22Rv1 (cell line): ENCODE measurements at regions not wholly inside any gene's neighbourhood (a gene's known extent, or its start where the extent isn't known, plus 50 kb on each side); places are given as distances from the start of the nearest gene placed in this dataset.

Source experiments
- CTCF ChIP-seq: fragments of 450-650 bp; IDR thresholded peaks from 2 replicates; pipeline ENCODE4 v1.5.1; 2017; ENCODE audit warnings: mild to moderate bottlenecking
- ZFX ChIP-seq: fragments of 450-650 bp; IDR thresholded peaks from 2 replicates; pipeline ENCODE4 v1.6.1; 2017; ENCODE audit warnings: antibody characterized with exemption, borderline replicate concordance

GRCh38 chr3:63094642-63095408 is 183.3 kb upstream of the SYNPR start:
- no peak for TF ChIP-seq CTCF
- TF ChIP-seq ZFX: no peak
